ENCODE measurements at regions not wholly inside any gene's neighbourhood (a gene's known extent, or its start where the extent isn't known, plus 50 kb on each side); places are given as distances from the start of the nearest gene placed in this dataset.

DNA sequence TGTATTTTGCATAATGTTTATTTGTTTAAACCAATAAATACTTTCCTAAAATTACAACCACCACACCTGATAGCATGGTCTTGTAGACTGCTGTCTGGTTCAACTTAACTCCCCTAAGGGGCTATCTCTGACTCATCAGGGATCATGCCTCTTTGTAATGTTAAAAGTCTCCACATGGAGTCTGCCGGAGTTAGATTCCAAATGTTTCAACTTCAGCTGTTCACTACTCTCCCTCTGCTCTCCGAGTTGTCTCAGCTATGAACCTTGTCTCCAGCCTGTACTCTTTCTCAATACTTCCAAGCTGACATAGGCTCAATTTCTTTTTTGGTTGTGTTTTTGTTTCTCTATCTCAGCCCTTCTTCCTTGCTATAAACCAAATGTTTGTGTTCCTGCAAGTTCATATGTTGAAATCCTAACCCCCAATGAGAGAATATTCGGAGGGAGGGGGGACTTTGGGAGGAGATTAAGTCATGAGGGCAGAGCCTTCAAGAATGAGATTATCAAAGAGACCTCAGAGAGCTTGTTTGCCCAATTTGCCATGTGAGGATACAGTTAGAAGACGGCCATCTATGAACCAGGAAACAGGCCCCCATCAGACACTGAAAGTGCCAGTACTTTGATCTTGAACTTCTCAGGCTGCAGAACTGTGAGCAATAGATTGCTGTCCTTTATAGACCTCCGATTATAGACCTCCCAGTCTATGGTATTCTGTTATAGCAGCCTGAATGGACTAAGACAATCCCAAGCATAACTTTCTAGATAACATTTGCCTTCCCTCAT is 858.2 kb downstream of the VRK1 start:
- TF ChIP-seq, protein P1, sequence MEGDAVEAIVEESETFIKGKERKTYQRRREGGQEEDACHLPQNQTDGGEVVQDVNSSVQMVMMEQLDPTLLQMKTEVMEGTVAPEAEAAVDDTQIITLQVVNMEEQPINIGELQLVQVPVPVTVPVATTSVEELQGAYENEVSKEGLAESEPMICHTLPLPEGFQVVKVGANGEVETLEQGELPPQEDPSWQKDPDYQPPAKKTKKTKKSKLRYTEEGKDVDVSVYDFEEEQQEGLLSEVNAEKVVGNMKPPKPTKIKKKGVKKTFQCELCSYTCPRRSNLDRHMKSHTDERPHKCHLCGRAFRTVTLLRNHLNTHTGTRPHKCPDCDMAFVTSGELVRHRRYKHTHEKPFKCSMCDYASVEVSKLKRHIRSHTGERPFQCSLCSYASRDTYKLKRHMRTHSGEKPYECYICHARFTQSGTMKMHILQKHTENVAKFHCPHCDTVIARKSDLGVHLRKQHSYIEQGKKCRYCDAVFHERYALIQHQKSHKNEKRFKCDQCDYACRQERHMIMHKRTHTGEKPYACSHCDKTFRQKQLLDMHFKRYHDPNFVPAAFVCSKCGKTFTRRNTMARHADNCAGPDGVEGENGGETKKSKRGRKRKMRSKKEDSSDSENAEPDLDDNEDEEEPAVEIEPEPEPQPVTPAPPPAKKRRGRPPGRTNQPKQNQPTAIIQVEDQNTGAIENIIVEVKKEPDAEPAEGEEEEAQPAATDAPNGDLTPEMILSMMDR (IDR thresholded peaks at IDR 0.05; ENCODE audit: low read depth, low read length): no peak
- TF ChIP-seq POLR2A (IDR thresholded peaks at IDR 0.05; ENCODE audit: extremely low read depth, insufficient read length): no peak
- TF ChIP-seq, protein P2, sequence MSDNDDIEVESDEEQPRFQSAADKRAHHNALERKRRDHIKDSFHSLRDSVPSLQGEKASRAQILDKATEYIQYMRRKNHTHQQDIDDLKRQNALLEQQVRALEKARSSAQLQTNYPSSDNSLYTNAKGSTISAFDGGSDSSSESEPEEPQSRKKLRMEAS (IDR thresholded peaks at IDR 0.05; ENCODE audit: low read depth, low read length): no peak

All from NB4 (cell line).